H9 (cell line): ENCODE measurements at regions not wholly inside any gene's neighbourhood (a gene's known extent, or its start where the extent isn't known, plus 50 kb on each side); places are given as distances from the start of the nearest gene placed in this dataset.

Experiments used
- DNase-seq: peaks from one replicate; pipeline ENCODE4 v3.0.0-alpha.2; 2017
- H2AFZ ChIP-seq: one replicate; pipeline ENCODE4 v1.6.1; 2013; ENCODE audit warnings: mild to moderate bottlenecking, low read length, control low read depth, moderate library complexity
- H2AK5ac ChIP-seq: 2 replicates; pipeline ENCODE4 v1.6.1; 2013; ENCODE audit warnings: low read length, control low read depth, mixed read lengths; ENCODE audit not compliant: insufficient read length
- H2BK120ac ChIP-seq: one replicate; pipeline ENCODE4 v1.6.1; 2013; ENCODE audit warnings: low read depth, mild to moderate bottlenecking, low read length, control low read depth, inconsistent platforms; ENCODE audit not compliant: poor library complexity, severe bottlenecking
- H2BK12ac ChIP-seq: 2 replicates; pipeline ENCODE4 v1.6.1; 2013; ENCODE audit warnings: low read length, control low read depth, mixed read lengths, low read depth; ENCODE audit not compliant: insufficient read length
- H2BK15ac ChIP-seq: 2 replicates; pipeline ENCODE4 v1.6.1; 2013; ENCODE audit warnings: low read depth, low read length, control low read depth
- H2BK20ac ChIP-seq: one replicate; pipeline ENCODE4 v1.6.1; 2013; ENCODE audit warnings: low read depth, mild to moderate bottlenecking, low read length, control low read depth, inconsistent platforms; ENCODE audit not compliant: poor library complexity, severe bottlenecking
- H2BK5ac ChIP-seq: 2 replicates; pipeline ENCODE4 v1.6.1; 2013; ENCODE audit warnings: low read length, control low read depth, mixed read lengths; ENCODE audit not compliant: insufficient read length
- H3K14ac ChIP-seq: 2 replicates; pipeline ENCODE4 v1.6.1; 2013; ENCODE audit warnings: low read length, control low read depth; ENCODE audit not compliant: insufficient read depth
- H3K18ac ChIP-seq: 2 replicates; pipeline ENCODE4 v1.6.1; 2013; ENCODE audit warnings: low read depth, mild to moderate bottlenecking, mixed read lengths, low read length, control low read depth; ENCODE audit not compliant: insufficient read length
- H3K23ac ChIP-seq: 2 replicates; pipeline ENCODE4 v1.6.1; 2013; ENCODE audit warnings: low read length, control low read depth, mixed read lengths, low read depth; ENCODE audit not compliant: insufficient read length
- H3K23me2 ChIP-seq: 2 replicates; pipeline ENCODE4 v1.6.1; 2013; ENCODE audit warnings: low read depth, mild to moderate bottlenecking, mixed read lengths, low read length, control low read depth; ENCODE audit not compliant: insufficient read length, poor library complexity, severe bottlenecking
- H3K27ac ChIP-seq: 2 replicates; pipeline ENCODE4 v1.5.1; 2013; ENCODE audit warnings: low read length, control low read depth, mixed read lengths, low read depth; ENCODE audit not compliant: insufficient read length
- H3K27me3 ChIP-seq: 2 replicates; pipeline ENCODE4 v1.6.1; 2013; ENCODE audit warnings: low read length, control low read depth, inconsistent platforms; ENCODE audit not compliant: insufficient read depth
- H3K4ac ChIP-seq: 2 replicates; pipeline ENCODE4 v1.6.1; 2013; ENCODE audit warnings: low read depth, mild to moderate bottlenecking, control low read depth, inconsistent platforms, low read length, moderate library complexity
- H3K4me1 ChIP-seq: 2 replicates; pipeline ENCODE4 v1.6.1; 2013; ENCODE audit warnings: low read length, control low read depth, inconsistent platforms; ENCODE audit not compliant: insufficient read depth
- H3K4me2 ChIP-seq: 2 replicates; pipeline ENCODE4 v1.6.1; 2013; ENCODE audit warnings: low read length, control low read depth, mixed read lengths; ENCODE audit not compliant: insufficient read length, insufficient read depth
- H3K56ac ChIP-seq: 2 replicates; pipeline ENCODE4 v1.6.1; 2013; ENCODE audit warnings: low read depth, mild to moderate bottlenecking, mixed read lengths, low read length, control low read depth; ENCODE audit not compliant: insufficient read length
- H3K79me1 ChIP-seq: 2 replicates; pipeline ENCODE4 v1.6.1; 2013; ENCODE audit warnings: low read depth, mild to moderate bottlenecking, moderate library complexity, low read length, control low read depth, inconsistent platforms; ENCODE audit not compliant: insufficient read depth, poor library complexity, severe bottlenecking
- H3K79me2 ChIP-seq: 2 replicates; pipeline ENCODE4 v1.6.1; 2013; ENCODE audit warnings: low read length, control low read depth, inconsistent platforms; ENCODE audit not compliant: insufficient read depth
- H3K9ac ChIP-seq: 2 replicates; pipeline ENCODE4 v1.6.1; 2013; ENCODE audit warnings: low read length, control low read depth, mixed read lengths; ENCODE audit not compliant: insufficient read length; ENCODE audit errors: extremely low read depth
- H3K9me3 ChIP-seq: one replicate; pipeline ENCODE4 v1.6.1; 2013; ENCODE audit warnings: low read depth, low read length, inconsistent platforms; ENCODE audit not compliant: control insufficient read depth
- H3T11ph ChIP-seq: one replicate; pipeline ENCODE4 v1.6.1; 2013; ENCODE audit warnings: mild to moderate bottlenecking, low read length, control low read depth, inconsistent platforms
- H4K20me1 ChIP-seq: one replicate; pipeline ENCODE4 v1.6.1; 2013; ENCODE audit not compliant: control insufficient read depth, insufficient read length, insufficient read depth
- H4K5ac ChIP-seq: 2 replicates; pipeline ENCODE4 v1.6.1; 2013; ENCODE audit warnings: low read depth, mild to moderate bottlenecking, mixed read lengths, low read length, control low read depth; ENCODE audit not compliant: insufficient read length
- H4K8ac ChIP-seq: replicated peaks from 2 replicates; pipeline ENCODE4 v1.6.1; 2013; ENCODE audit warnings: low read length, control low read depth, mixed read lengths, low read depth; ENCODE audit not compliant: insufficient read length
- H4K91ac ChIP-seq: 2 replicates; pipeline ENCODE4 v1.6.1; 2013; ENCODE audit warnings: low read depth, mild to moderate bottlenecking, moderate library complexity, mixed read lengths, low read length, control low read depth; ENCODE audit not compliant: insufficient read length
- H3K27ac Mint-ChIP-seq, 3 experiments: 2 replicates in 2 of 3; 3 replicates in 1 of 3; pipeline ENCODE4 v1.8.0; 2020 to 2021; ENCODE audit warnings: mixed read lengths in 3 of 3, mild to moderate bottlenecking in 1 of 3, moderate library complexity in 1 of 3
- H3K27me3 Mint-ChIP-seq: 2 replicates; pipeline ENCODE4 v1.8.0; 2021; ENCODE audit warnings: low read depth, mild to moderate bottlenecking, moderate library complexity, mixed read lengths
- H3K36me3 Mint-ChIP-seq, 3 experiments: 2 replicates in 2 of 3; 3 replicates in 1 of 3; pipeline ENCODE4 v1.8.0; 2020 to 2021; ENCODE audit warnings: low read depth in 3 of 3, mixed read lengths in 3 of 3; ENCODE audit not compliant: insufficient read depth in 1 of 3
- H3K4me1 Mint-ChIP-seq, 2 experiments: 2 replicates each; pipeline ENCODE4 v1.8.0; 2020; ENCODE audit warnings: mixed read lengths in 2 of 2
- H3K4me3 Mint-ChIP-seq, 2 experiments: 2 replicates in 1 of 2; 3 replicates in 1 of 2; pipeline ENCODE4 v1.8.0; 2020 to 2021; ENCODE audit warnings: mild to moderate bottlenecking in 2 of 2, mixed read lengths in 2 of 2, moderate library complexity in 1 of 2
- H3K9me3 Mint-ChIP-seq, 2 experiments: 2 replicates in 1 of 2; 3 replicates in 1 of 2; pipeline ENCODE4 v1.8.0; 2020; ENCODE audit warnings: mild to moderate bottlenecking in 2 of 2, mixed read lengths in 2 of 2, moderate library complexity in 1 of 2
- TF ChIP-seq, protein P1 (sequence below): fragments of 200-600 bp; sonication (generic); conservative IDR thresholded peaks from 3 replicates; pipeline ENCODE4 v1.8.0; 2021; ENCODE audit warnings: antibody characterized with exemption, mild to moderate bottlenecking

DNA sequence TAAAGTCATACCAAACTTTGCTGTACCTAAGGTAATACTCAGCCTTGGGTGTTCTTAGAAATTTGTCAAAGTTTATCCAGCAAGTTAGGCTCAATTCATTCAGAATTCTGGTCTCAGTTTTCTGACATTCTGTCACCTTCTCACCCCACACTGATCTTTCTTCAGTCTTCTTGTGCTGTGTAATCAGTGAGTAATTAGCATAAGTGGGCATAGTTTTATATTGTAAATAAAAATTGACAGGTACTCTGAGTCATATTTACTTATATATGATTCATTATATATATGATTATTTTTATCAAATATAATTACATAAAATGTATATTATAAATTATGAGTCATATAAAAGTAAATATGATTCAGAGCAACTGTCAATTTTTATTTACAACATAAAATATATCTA, 170.9 kb upstream of the MAGI2 start:
- no peaks in the 10 kb centered on the region for H3K36me3 Mint-ChIP-seq
- Histone ChIP-seq H3K23me2 (no peaks in the 10 kb centered on the region), H3T11ph (no peak overlapping the region), H3K4me1 (no peaks in the 10 kb centered on the region), H2BK120ac (no peak overlapping the region), H3K27ac (no peak overlapping the region), H2AK5ac (no peak overlapping the region), H3K4ac (no peak overlapping the region), H3K4me2 (no peak overlapping the region), H2BK5ac (no peak overlapping the region), H4K20me1 (no peaks in the 10 kb centered on the region), H2BK20ac (no peak overlapping the region), H4K8ac (no peak overlapping the region), H3K9me3 (no peaks in the 10 kb centered on the region), H4K91ac (no peak overlapping the region), H2BK15ac (no peak overlapping the region), H3K79me1 (no peaks in the 10 kb centered on the region), H2BK12ac (no peak overlapping the region), H3K18ac (no peak overlapping the region), H3K27me3 (no peaks in the 10 kb centered on the region), H3K79me2 (no peaks in the 10 kb centered on the region), H3K14ac (no peak overlapping the region), H3K56ac (no peak overlapping the region), H2AFZ (no peak overlapping the region), H4K5ac (no peak overlapping the region), H3K9ac (no peak overlapping the region), H3K23ac (no peak overlapping the region)
- no peak overlapping the region for H3K27ac Mint-ChIP-seq
- no peak for DNase-seq
- no peaks in the 10 kb centered on the region for H3K9me3 Mint-ChIP-seq
- no peak overlapping the region for H3K4me3 Mint-ChIP-seq
- TF ChIP-seq, protein P1, sequence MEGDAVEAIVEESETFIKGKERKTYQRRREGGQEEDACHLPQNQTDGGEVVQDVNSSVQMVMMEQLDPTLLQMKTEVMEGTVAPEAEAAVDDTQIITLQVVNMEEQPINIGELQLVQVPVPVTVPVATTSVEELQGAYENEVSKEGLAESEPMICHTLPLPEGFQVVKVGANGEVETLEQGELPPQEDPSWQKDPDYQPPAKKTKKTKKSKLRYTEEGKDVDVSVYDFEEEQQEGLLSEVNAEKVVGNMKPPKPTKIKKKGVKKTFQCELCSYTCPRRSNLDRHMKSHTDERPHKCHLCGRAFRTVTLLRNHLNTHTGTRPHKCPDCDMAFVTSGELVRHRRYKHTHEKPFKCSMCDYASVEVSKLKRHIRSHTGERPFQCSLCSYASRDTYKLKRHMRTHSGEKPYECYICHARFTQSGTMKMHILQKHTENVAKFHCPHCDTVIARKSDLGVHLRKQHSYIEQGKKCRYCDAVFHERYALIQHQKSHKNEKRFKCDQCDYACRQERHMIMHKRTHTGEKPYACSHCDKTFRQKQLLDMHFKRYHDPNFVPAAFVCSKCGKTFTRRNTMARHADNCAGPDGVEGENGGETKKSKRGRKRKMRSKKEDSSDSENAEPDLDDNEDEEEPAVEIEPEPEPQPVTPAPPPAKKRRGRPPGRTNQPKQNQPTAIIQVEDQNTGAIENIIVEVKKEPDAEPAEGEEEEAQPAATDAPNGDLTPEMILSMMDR = no peak
- no peaks in the 10 kb centered on the region for H3K27me3 Mint-ChIP-seq
- no peaks in the 10 kb centered on the region for H3K4me1 Mint-ChIP-seq
